CD1c-positive myeloid dendritic cell (primary cell): ENCODE measurements at regions not wholly inside any gene's neighbourhood (a gene's known extent, or its start where the extent isn't known, plus 50 kb on each side); places are given as distances from the start of the nearest gene placed in this dataset.

Experiments
- DNase-seq: peaks from one replicate; pipeline ENCODE4 v3.0.0-alpha.2; 2016; ENCODE audit errors: extremely low spot score

- DNase-seq, result no peak
These were observed 193.5 kb upstream of the ALKAL2 start for GRCh38 chr2:481388-481787.

DNA sequence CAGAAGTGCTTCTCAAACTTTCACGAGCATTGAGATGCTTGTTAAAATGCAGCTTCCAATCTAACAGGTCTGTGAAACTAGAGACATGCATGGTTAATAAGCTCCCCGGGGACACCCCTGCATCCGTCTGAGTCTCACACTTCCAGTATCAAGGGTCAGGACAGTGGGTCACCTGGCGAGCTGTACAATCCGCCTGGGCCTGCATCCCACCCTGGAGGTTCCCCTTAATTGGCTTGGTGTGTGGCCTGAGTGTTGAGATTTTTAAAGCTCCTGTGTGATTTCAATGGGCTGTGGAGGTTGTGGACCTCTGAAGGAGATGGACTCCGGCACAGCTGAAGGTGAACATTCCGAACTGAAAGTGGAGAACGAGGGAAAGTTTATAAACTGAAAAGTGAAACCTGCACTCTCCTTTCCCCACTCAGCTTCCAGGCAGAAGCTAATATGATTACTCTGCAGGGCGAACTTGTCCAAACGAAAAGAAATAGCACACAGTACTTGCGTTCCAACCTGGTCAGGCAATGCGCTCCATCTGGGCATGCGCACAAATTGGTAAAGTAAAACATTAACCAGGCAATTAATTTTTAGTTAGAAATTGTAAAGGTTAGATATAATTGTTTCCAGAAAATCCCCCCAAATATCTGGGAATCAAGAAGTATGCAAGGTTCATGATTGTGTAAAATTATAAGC, 191.7 kb upstream of the ALKAL2 start:
- no peak for DNase-seq

DNA sequence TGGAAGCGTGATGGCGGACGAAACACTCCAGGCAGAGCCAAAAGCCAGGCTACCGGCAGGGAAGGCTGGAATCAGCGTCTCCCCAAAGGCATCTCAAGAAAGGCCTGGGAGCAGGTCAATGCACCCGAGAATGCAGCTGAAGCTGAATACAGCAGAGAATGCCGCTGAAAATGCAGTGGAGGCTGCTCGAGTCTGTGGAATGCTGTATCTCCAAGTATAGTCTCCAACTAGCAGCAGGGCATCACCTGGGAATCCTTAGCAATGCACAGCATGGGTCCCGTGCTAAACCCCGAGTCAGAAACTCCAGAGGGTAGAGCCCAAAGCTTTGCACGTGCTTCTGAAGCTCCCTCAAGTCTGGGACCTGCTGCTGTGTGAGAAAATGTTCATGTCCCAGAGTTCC, 191.1 kb upstream of the ALKAL2 start:
- DNase-seq, result no peak

DNA sequence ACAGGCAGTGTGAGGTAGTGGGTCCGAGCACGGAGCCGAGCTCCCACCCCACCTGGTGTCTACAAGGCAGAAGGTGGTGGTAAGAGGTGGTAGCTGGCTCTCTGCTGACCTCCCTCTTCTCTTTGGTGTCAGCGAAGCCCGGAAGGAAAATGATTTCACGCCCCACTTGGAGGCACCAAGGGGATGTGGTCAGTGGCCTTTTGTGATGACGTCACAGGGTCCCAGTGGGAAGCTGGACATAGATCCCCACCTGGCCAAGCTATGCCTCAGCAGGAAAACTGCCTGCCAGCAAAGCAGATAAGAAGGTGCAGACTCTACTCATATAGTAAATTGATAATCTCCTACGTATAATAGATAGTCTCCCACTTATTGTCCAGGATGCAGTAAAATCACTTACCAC, 183.7 kb upstream of the ALKAL2 start:
- no peak for DNase-seq

- no peak for DNase-seq
These were observed 181.6 kb upstream of the ALKAL2 start for GRCh38 chr2:469514-469913.

- no peak for DNase-seq
These were observed 180.9 kb upstream of the ALKAL2 start for GRCh38 chr2:468648-469336.

- DNase-seq, result no peak
These were observed 180.2 kb upstream of the ALKAL2 start for GRCh38 chr2:467892-468647.

GRCh38 chr2:467543-467891, 179.6 kb upstream of the ALKAL2 start:
- DNase-seq, result no peak

DNA sequence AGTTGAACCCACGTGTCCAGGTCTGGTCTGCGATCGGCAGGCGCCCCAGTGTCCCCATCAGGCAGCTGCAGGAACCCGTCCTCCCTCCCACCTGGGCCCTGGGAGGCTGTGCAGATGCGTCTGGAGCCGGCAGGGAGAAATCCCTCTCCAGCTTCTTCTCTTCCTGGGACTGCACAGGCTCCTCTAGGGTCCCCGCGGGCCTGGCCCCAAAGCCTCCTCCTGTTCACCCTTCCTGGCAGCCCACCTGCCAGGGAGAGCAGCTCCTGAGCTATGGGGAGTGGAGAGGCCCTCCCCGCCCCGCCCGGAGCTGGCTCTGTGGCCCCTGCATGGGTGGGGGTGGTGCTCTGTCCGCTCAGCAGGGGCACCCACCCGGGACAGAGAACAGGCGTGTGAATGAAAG, 179.2 kb upstream of the ALKAL2 start:
- no peak for DNase-seq

DNA sequence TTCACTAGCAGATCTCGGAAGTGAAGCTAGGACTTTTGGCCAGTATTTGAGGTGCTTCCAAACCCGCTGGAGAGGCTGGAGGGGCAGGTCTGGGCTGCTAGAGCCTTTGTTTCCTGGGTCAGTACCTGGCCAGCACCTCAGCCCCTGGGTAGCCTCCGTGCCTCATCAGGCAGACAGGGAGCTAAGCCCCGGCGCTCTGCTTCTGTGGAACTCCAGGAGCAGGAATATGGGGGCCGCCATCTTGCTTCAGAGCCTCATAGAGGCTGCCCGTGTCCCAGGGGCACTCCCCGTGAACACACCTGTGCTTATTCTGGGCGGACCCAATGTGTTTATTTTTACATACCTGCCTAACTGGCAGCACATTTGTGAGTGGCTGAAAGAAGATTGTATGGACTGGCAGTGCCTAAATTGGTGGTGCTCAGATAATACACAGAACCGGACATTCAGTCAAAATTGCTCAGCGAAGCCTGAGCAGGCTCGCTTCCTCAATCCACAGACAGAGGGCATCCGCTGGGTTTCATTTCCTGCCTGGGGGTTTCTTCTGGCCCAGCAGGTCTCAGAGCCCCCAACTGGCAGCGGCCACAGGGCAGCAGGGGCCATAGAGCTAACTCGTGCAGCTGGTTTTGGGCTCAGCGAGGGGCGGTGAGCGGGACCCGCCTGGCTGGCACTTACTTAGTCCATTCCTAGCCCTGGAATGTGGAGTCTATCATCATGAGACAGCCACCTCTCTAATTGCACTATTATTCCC, 176.8 kb upstream of the ALKAL2 start:
- no peak for DNase-seq

DNA sequence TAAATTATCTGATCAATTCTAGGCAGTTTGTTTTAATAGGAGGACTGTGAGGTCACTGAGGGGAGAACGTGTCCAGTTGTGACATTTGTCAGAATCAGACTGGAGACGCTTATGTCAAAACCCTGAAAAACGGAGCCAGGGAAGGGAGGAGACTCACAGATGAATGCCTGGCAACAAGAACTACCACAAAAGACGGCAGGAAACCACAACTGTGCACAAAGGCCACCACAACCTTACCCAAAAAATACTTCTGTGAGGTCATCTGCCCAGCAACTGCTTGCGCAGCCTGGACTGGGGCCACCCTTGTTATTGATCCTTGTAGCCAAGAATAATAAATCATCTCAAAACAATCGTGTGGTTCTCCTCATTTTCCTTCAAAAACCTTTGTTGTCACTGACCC, 173.0 kb upstream of the ALKAL2 start:
- DNase-seq, result peak; percentile 9

GRCh38 chr2:459931-460330, 172.0 kb upstream of the ALKAL2 start:
- DNase-seq, result no peak

- no peak for DNase-seq
These were observed 170.5 kb upstream of the ALKAL2 start for GRCh38 chr2:458425-458815.

DNA sequence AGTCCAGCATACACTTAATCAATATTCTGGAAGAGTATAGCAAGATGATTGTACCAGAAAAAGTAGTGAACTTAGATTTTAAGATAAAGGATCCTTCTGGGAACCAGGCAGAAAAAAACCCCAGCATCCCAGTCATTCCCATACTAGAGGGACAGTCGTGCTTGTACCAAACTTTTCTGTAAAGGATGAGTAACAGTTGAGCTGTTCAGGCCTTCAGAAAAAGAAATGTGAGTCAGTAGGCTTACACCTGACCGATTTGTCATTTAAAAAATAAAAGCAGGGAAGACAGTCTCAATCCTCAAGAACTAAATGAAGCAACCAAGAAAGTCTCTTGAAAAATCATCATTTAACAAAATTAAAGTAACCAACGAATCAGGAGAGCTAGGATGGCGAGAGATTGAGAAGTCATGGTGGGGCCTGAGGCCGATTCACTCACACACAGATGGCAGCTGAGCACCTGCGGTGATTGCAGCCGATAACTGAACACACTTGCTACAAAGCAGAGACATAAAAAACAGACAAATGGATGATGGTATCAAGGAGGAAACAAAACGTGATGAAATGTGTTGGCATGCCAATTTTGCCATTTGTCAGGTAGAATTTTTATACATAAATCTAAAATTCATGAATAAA, 170.0 kb upstream of the ALKAL2 start:
- DNase-seq, result no peak

DNA sequence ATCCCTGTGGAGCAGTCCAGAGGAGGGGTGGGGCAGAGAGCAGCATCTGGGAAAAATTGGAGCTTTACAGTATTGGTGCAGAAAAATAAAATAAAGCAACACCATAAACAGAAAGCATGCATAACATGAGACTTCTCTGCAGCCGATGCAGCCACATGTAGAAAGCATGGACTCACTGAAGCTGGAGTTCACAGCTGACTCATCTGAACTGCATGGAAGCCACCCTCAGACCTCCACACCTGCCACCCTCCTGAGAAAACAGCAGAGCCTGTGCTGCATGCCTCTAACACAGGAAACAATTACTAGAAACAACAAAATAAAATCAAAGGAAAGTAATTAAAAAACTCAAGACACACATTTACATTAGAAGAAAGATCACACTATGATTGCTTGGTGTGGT, 169.4 kb upstream of the ALKAL2 start:
- no peak for DNase-seq

DNA sequence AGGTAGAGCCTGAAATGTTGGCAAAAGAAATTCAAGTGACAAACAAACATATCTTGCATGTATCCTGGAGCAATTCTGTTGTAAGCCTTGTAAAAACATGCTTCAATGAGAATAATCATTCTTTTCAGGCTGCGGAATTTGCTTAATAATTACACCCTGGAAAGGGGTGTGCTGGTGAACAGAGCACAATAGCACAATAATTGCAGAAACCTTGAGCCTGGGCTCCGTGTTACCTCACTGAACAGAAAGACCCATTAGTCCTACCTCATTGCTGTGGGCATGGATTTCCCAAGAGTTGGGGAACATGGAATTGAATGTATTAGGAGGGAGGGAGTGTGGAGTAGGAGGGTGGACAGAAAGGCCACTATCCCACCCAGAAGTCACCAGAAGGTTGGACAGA, 168.0 kb upstream of the ALKAL2 start:
- no peak for DNase-seq

- DNase-seq, result no peak
These were observed 167.3 kb upstream of the ALKAL2 start for GRCh38 chr2:455015-455705.

DNA sequence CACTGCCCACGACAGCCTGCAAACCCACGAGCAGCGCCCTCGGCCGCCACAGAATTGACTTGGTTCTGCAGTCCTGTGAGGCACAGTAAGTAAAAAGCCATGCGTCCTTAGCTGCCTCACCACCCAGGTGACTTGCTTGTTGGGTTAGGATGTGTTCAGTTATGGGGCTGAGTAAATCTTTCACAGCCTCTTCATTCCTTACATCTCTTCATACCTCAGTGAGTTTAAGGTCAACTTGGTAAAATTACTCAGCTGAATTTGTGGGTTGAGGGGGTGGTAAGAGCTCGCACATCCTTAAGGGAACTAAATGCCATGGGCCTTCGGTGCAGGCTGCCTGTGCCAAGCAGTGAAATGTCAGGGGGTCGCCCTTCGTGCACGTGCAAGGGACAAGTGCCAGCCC, 165.2 kb upstream of the ALKAL2 start:
- DNase-seq, result no peak

DNA sequence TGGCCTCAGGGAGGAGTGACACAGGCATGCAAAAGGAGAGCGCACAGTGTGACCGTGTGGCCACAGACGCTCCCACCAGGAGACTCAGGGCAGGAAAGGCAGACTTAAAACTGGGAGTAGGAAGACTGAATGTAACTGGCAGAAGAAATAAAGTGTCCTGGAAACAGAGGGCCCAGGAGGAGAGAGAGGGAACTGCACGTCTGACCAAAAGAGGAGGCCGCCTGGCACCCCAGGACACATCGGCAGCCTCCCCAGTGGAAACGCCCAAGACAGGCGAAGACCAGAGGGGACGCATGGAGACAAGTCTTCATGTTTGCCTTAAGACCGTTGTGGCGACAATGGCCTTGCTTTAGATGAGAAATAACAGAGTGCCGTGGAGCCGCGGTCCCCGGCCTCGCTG, 163.6 kb upstream of the ALKAL2 start:
- DNase-seq, result no peak

- no peak for DNase-seq
These were observed 161.6 kb upstream of the ALKAL2 start for GRCh38 chr2:449246-450067.
